GM23248 (cell line): ENCODE measurements at regions not wholly inside any gene's neighbourhood (a gene's known extent, or its start where the extent isn't known, plus 50 kb on each side); places are given as distances from the start of the nearest gene placed in this dataset.

Experiments
- DNase-seq: peaks from one replicate; pipeline ENCODE4 v3.0.0-alpha.2; 2015
- H2AFZ ChIP-seq: fragments of 200-600 bp; sonication (generic); 2 replicates; pipeline ENCODE4 v1.6.1; 2016; ENCODE audit warnings: antibody characterized with exemption
- H3F3A ChIP-seq: fragments of 200-600 bp; sonication (generic); 2 replicates; pipeline ENCODE4 v1.6.1; 2016; ENCODE audit warnings: mild to moderate bottlenecking, antibody characterized with exemption, mixed run types; ENCODE audit not compliant: insufficient read depth
- H3K27ac ChIP-seq: fragments of 200-600 bp; sonication (generic); 2 replicates; pipeline ENCODE4 v1.5.1; 2016; ENCODE audit warnings: mild to moderate bottlenecking
- H3K27me3 ChIP-seq: fragments of 200-600 bp; sonication (generic); replicated peaks from 2 replicates; pipeline ENCODE4 v1.6.1; 2016; ENCODE audit warnings: mild to moderate bottlenecking; ENCODE audit not compliant: insufficient read depth
- H3K36me3 ChIP-seq: fragments of 200-600 bp; sonication (generic); 2 replicates; pipeline ENCODE4 v1.6.1; 2016; ENCODE audit warnings: low read depth, mild to moderate bottlenecking
- H3K4me1 ChIP-seq: fragments of 200-600 bp; sonication (generic); 2 replicates; pipeline ENCODE4 v1.6.1; 2016; ENCODE audit warnings: mild to moderate bottlenecking; ENCODE audit not compliant: insufficient read depth
- H3K4me2 ChIP-seq: fragments of 200-600 bp; sonication (generic); one replicate; pipeline ENCODE4 v1.6.1; 2016; ENCODE audit warnings: mild to moderate bottlenecking; ENCODE audit not compliant: unreplicated experiment
- H3K4me3 ChIP-seq: fragments of 200-600 bp; sonication (generic); 2 replicates; pipeline ENCODE4 v1.5.1; 2016; ENCODE audit warnings: mild to moderate bottlenecking
- H3K79me2 ChIP-seq: fragments of 200-600 bp; sonication (generic); 2 replicates; pipeline ENCODE4 v1.6.1; 2016; ENCODE audit warnings: mild to moderate bottlenecking; ENCODE audit not compliant: insufficient read depth
- H3K9ac ChIP-seq: fragments of 200-600 bp; sonication (generic); 2 replicates; pipeline ENCODE4 v1.6.1; 2016; ENCODE audit warnings: mild to moderate bottlenecking
- H3K9me2 ChIP-seq: fragments of 200-600 bp; sonication (generic); 2 replicates; pipeline ENCODE4 v1.6.1; 2016; ENCODE audit warnings: mixed run types, mild to moderate bottlenecking, moderate library complexity; ENCODE audit not compliant: insufficient read depth
- H3K9me3 ChIP-seq: fragments of 200-600 bp; sonication (generic); one replicate; pipeline ENCODE4 v1.6.1; 2017; ENCODE audit warnings: low read depth
- H4K20me1 ChIP-seq: fragments of 200-600 bp; sonication (generic); 2 replicates; pipeline ENCODE4 v1.6.0; 2016; ENCODE audit not compliant: insufficient read depth
- EZH2 ChIP-seq: fragments of 200-600 bp; sonication (generic); IDR thresholded peaks from 2 replicates; pipeline ENCODE4 v1.6.1; 2018; ENCODE audit warnings: antibody characterized with exemption, mild to moderate bottlenecking; ENCODE audit not compliant: insufficient read depth, poor library complexity, severe bottlenecking
- EZH2phosphoT487 ChIP-seq: fragments of 200-600 bp; sonication (generic); IDR thresholded peaks from 2 replicates; pipeline ENCODE4 v1.6.1; 2018; ENCODE audit warnings: antibody characterized with exemption, moderate library complexity, mild to moderate bottlenecking, low read depth; ENCODE audit not compliant: insufficient read depth
- WGBS, 2 experiments: methylation state at CpG; one replicate each; pipeline ENCODE4 v1.1.6; 2015 to 2017; ENCODE audit warnings: low lambda C conversion rate in 2 of 2, low coverage in 1 of 2; ENCODE audit errors: missing lambda C conversion rate in 2 of 2; 5-methylcytosine and 5-hydroxymethylcytosine counted together
- in situ Hi-C: fragments of 300-500 bp; cut with MboI; formaldehyde crosslinking; loops from 2 replicates; pipeline ENCODE4 v1.15.0; 2020

DNA sequence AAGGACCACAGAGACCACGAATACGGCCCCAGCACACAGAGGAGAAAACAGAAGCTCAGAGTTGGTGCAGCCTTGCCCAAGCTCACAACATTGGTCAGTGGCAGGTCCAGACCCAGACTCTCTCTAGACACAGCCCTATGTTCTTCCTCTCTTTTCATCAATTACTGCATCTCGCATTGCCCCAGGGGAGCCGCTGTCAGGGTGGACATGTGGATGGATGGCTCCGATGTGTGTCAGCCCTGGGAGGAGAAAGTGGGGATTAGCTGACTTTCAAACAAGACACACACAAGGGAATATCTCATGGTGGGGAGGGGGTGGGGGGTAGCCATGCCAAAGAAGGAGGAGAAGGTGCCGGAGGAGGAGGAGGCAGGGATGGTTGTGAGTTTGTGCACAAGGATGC lies 556.8 kb downstream of the NPHP4 start:
- H2AFZ ChIP-seq: no peak overlapping the region
- H3K27me3 ChIP-seq: no peaks in the 10 kb centered on the region
- no peak for DNase-seq
- H3K27ac ChIP-seq: no peak overlapping the region
- no peak overlapping the region for H3K4me2 ChIP-seq
- H3K9me2 ChIP-seq: no peaks in the 10 kb centered on the region
- no peak overlapping the region for H3K4me3 ChIP-seq
- H3K36me3 ChIP-seq: no peaks in the 10 kb centered on the region
- H3K9ac ChIP-seq: no peak overlapping the region
- TF ChIP-seq EZH2phosphoT487 (no peak), EZH2 (no peak)
- no peaks in the 10 kb centered on the region for H3K79me2 ChIP-seq
- 49% methylated on average over 6 of the region's 6 CpGs for WGBS, 2 experiments
- no peaks in the 10 kb centered on the region for H3K9me3 ChIP-seq
- no peaks in the 10 kb centered on the region for H3K4me1 ChIP-seq
- H4K20me1 ChIP-seq: no peaks in the 10 kb centered on the region
- in situ Hi-C loops: no loop called here
- H3F3A ChIP-seq: no peaks in the 10 kb centered on the region

DNA sequence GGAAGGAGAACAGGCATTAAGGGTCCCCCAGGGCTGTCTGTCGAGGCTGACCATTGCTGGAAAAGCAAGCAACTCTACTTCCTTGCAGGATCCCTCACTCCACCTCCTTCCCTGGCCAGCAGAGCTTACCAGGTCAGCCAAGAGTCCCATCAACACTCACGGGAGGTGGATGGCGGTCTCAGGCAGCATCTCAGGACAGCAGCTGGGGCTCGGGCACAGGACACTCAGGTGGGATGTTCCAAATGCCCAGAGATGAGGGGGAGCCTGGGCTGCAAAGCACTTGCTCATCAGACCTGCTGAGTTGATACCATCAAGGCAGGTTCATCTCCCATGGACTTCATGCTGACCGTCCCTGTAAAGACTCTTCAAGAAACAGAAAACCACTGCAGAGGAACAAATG lies 559.8 kb downstream of the NPHP4 start:
- no peaks in the 10 kb centered on the region for H3F3A ChIP-seq
- H3K4me1 ChIP-seq: no peaks in the 10 kb centered on the region
- DNase-seq: no peak
- H3K27ac ChIP-seq: no peak overlapping the region
- no peaks in the 10 kb centered on the region for H3K9me3 ChIP-seq
- H3K36me3 ChIP-seq: no peaks in the 10 kb centered on the region
- H2AFZ ChIP-seq: no peak overlapping the region
- no peaks in the 10 kb centered on the region for H3K27me3 ChIP-seq
- no peaks in the 10 kb centered on the region for H4K20me1 ChIP-seq
- H3K4me3 ChIP-seq: no peak overlapping the region
- no peak overlapping the region for H3K9ac ChIP-seq
- no peak for TF ChIP-seq EZH2phosphoT487
- TF ChIP-seq EZH2: no peak
- in situ Hi-C loops: no loop called here
- 15 to 35% methylated on average over 5 of the region's 5 CpGs for WGBS, 2 experiments
- no peaks in the 10 kb centered on the region for H3K9me2 ChIP-seq
- H3K4me2 ChIP-seq: no peak overlapping the region
- H3K79me2 ChIP-seq: no peaks in the 10 kb centered on the region

DNA sequence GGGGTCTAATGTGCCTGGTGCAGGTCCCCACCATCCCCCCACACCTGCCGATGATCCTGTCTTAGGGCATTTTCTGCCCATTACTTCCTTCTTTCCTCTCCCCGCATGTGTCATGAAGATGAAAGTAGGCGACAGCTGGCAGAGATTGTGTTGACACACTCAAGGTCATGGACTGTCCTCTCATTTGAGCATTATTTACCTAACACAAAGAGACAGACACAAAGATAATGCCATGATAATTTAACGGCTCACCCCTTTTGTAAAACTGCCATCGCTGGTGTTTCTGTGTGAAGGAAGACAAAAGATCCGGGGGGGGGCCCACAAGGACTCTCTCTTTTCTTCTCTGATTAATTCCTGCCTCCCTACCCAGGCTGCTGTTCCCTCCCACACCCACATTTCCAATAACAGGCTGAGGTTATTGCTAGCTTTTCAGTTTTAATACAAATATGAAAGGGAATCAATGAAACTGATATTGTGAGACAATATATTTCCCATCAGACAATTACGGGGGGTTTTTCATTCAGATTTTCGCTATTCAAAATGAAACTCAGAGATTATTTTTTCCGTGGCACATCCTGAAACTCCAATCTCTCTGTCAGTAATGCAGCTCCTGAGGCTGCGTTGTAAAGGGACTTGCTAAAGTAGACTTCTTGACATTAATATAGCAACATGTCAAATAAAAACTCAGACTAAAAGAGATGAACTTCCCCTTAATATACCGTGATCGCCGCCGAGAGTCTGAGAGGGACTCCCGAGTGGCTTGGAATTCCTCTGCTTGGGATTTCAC lies 561.1 kb downstream of the NPHP4 start:
- Histone ChIP-seq H3K9ac (no peak overlapping the region), H3K36me3 (no peaks in the 10 kb centered on the region), H2AFZ (no peak overlapping the region), H3K27ac (no peak overlapping the region), H3F3A (no peaks in the 10 kb centered on the region), H3K27me3 (no peaks in the 10 kb centered on the region), H4K20me1 (no peaks in the 10 kb centered on the region), H3K9me2 (no peaks in the 10 kb centered on the region), H3K4me1 (no peaks in the 10 kb centered on the region), H3K4me2 (no peak overlapping the region), H3K4me3 (no peak overlapping the region), H3K9me3 (no peaks in the 10 kb centered on the region), H3K79me2 (no peaks in the 10 kb centered on the region)
- in situ Hi-C loops: no loop called here
- no peak for TF ChIP-seq EZH2
- no peak for TF ChIP-seq EZH2phosphoT487
- WGBS, 2 experiments: 12 to 16% methylated on average over 15 of the region's 15 CpGs
- no peak for DNase-seq

GRCh38 chr1:5430136-5430535 lies 562.1 kb downstream of the NPHP4 start:
- no peaks in the 10 kb centered on the region for H3K79me2 ChIP-seq
- no peak for DNase-seq
- H4K20me1 ChIP-seq: no peaks in the 10 kb centered on the region
- no peaks in the 10 kb centered on the region for H3K36me3 ChIP-seq
- in situ Hi-C loops: no loop called here
- H3K9me2 ChIP-seq: no peaks in the 10 kb centered on the region
- H3F3A ChIP-seq: no peaks in the 10 kb centered on the region
- WGBS, 2 experiments: 38 to 46% methylated on average over 4 of the region's 4 CpGs
- H3K9me3 ChIP-seq: no peaks in the 10 kb centered on the region
- no peak overlapping the region for H3K9ac ChIP-seq
- H3K4me3 ChIP-seq: no peak overlapping the region
- H3K27me3 ChIP-seq: no peaks in the 10 kb centered on the region
- H3K27ac ChIP-seq: no peak overlapping the region
- no peak overlapping the region for H3K4me2 ChIP-seq
- TF ChIP-seq EZH2: no peak
- no peak for TF ChIP-seq EZH2phosphoT487
- H3K4me1 ChIP-seq: no peaks in the 10 kb centered on the region
- H2AFZ ChIP-seq: no peak overlapping the region

DNA sequence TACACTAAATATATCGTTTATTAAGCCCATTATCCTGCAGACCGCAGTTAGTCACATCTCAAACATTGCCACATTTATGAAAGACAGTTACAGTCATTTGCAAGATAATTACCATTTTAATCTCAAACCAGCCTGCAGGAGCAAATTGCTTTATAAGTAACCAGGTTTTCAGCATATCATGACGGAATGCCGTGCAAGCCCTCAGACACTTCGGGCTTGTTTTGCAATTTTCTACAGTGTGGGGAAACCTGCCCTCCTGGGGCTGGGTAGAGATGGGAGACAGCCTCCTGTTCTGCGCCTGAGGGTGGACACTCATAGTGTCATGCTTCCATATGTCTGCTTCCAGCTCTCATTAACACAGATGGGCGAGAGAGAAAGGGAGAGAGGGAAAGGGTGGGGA lies 563.9 kb downstream of the NPHP4 start:
- 23 to 26% methylated on average over 7 of the region's 7 CpGs for WGBS, 2 experiments
- no peak for TF ChIP-seq EZH2
- no peak for TF ChIP-seq EZH2phosphoT487
- Histone ChIP-seq H3K79me2 (no peaks in the 10 kb centered on the region), H3F3A (no peaks in the 10 kb centered on the region), H3K4me1 (no peaks in the 10 kb centered on the region), H3K9me3 (no peaks in the 10 kb centered on the region), H3K4me2 (no peak overlapping the region), H4K20me1 (no peaks in the 10 kb centered on the region), H3K27ac (no peak overlapping the region), H3K27me3 (no peaks in the 10 kb centered on the region), H3K36me3 (no peaks in the 10 kb centered on the region), H3K4me3 (no peak overlapping the region), H3K9ac (no peak overlapping the region), H3K9me2 (no peaks in the 10 kb centered on the region), H2AFZ (no peak overlapping the region)
- in situ Hi-C loops: no loop called here
- no peak for DNase-seq
